GM12878 (cell line): ENCODE measurements at regions not wholly inside any gene's neighbourhood (a gene's known extent, or its start where the extent isn't known, plus 50 kb on each side); places are given as distances from the start of the nearest gene placed in this dataset.

ENCODE experiments used
- ATAC-seq: fragments of 200-7000 bp; cut with Tn5 transposase; 3 replicates; pipeline ENCODE4 v1.9.1; 2020; ENCODE audit warnings: mild to moderate bottlenecking, moderate library complexity
- BruUV-seq: library from RNA; stranded (reverse); fragments of 400-500 nt; replicated peaks from 2 replicates; lab custom pipeline; 2021; lab: Mats Ljungman, UMichigan
- CTCF ChIA-PET: fragments of 300-600 bp; sonication (Branson Sonifier 250); formaldehyde crosslinking; extraction: SDS; loops from one replicate; lab custom pipeline; 2021; ENCODE audit warnings: inconsistent platforms; lab: Yijun Ruan, JAX
- POLR2A ChIA-PET: fragments of 350-600 bp; formaldehyde crosslinking; extraction: SDS; loops from one replicate; lab custom pipeline; 2021; ENCODE audit warnings: inconsistent platforms; lab: Charles Lee
- RAD21 ChIA-PET: fragments of 300-600 bp; sonication (Branson Sonifier 250); formaldehyde crosslinking; loops from one replicate; lab custom pipeline; 2023; ENCODE audit warnings: antibody characterized with exemption; ENCODE audit not compliant: unreplicated experiment; lab: Charles Lee
- SMC1A ChIA-PET: fragments of 300-600 bp; sonication (Branson Sonifier 250); formaldehyde crosslinking; loops from one replicate; lab custom pipeline; 2023; ENCODE audit not compliant: unreplicated experiment, uncharacterized antibody; lab: Charles Lee
- DNase-seq: peaks from one replicate; pipeline ENCODE4 v3.0.0-alpha.2; 2011; ENCODE audit warnings: low read depth, low spot score
- FAIRE-seq: peaks from 3 replicates; lab custom pipeline; 2011; peaks lifted over from hg19 to GRCh38; lab: Jason Lieb, UNC
- H2AFZ ChIP-seq: 2 replicates; pipeline ENCODE4 v1.6.0; 2011; ENCODE audit warnings: low read depth, low read length, control low read depth; ENCODE audit not compliant: control insufficient read depth
- H3K27ac ChIP-seq: 2 replicates; pipeline ENCODE4 v1.5.1; 2011; ENCODE audit warnings: control low read depth; ENCODE audit not compliant: control insufficient read depth, insufficient read depth
- H3K27me3 ChIP-seq, 2 experiments: replicated peaks in 1 of 2; 2 replicates each; pipeline versions ENCODE4 v1.6.0 to v1.6.1; 2011; ENCODE audit warnings: low read length in 1 of 2; ENCODE audit not compliant: control insufficient read depth in 2 of 2, insufficient read depth in 2 of 2
- H3K36me3 ChIP-seq, 2 experiments: 2 replicates each; pipeline ENCODE4 v1.5.1; 2011; ENCODE audit warnings: low read length in 1 of 2; ENCODE audit not compliant: control insufficient read depth in 2 of 2, insufficient read depth in 2 of 2
- H3K4me1 ChIP-seq: 2 replicates; pipeline ENCODE4 v1.6.1; 2011; ENCODE audit warnings: mild to moderate bottlenecking, low read length, moderate library complexity, mixed read lengths; ENCODE audit not compliant: control insufficient read depth, insufficient read depth
- H3K4me2 ChIP-seq: 2 replicates; pipeline ENCODE4 v1.6.0; 2011; ENCODE audit warnings: control low read depth; ENCODE audit not compliant: control insufficient read depth, insufficient read depth
- H3K4me3 ChIP-seq: fragments of 200-600 bp; sonication (generic); 2 replicates; pipeline ENCODE4 v1.5.1; 2016
- H3K79me2 ChIP-seq: 2 replicates; pipeline ENCODE4 v1.6.0; 2011; ENCODE audit warnings: low read length; ENCODE audit not compliant: control insufficient read depth, insufficient read depth
- H3K9ac ChIP-seq: 2 replicates; pipeline ENCODE4 v1.8.0; 2011; ENCODE audit warnings: low read length, control low read depth, mixed read lengths; ENCODE audit not compliant: control insufficient read depth, insufficient read depth
- H3K9me3 ChIP-seq: replicated peaks from 3 replicates; pipeline ENCODE4 v1.5.1; 2011; ENCODE audit warnings: mild to moderate bottlenecking, low read length; ENCODE audit not compliant: control insufficient read depth, insufficient read depth
- H4K20me1 ChIP-seq: 2 replicates; pipeline ENCODE4 v1.6.0; 2011; ENCODE audit not compliant: control insufficient read depth, insufficient read depth
- BCL3 ChIP-seq: IDR thresholded peaks from 2 replicates; pipeline ENCODE4 v1.6.1; 2011; ENCODE audit warnings: borderline replicate concordance, low read depth, mild to moderate bottlenecking, moderate library complexity, low read length; ENCODE audit not compliant: insufficient read depth, poor library complexity, severe bottlenecking
- NR2C2 ChIP-seq: IDR thresholded peaks from 2 replicates; pipeline ENCODE4 v1.6.1; 2011; ENCODE audit warnings: borderline replicate concordance, low read depth; ENCODE audit not compliant: control insufficient read depth, insufficient read length
- PKNOX1 ChIP-seq: fragments of 450-650 bp; IDR thresholded peaks from 2 replicates; pipeline ENCODE4 v1.6.1; 2016; ENCODE audit warnings: mild to moderate bottlenecking
- SUPT20H ChIP-seq: IDR thresholded peaks from 2 replicates; pipeline ENCODE4 v1.6.1; 2011; ENCODE audit warnings: low read depth, mild to moderate bottlenecking, low read length, moderate library complexity, borderline replicate concordance; ENCODE audit not compliant: control insufficient read depth
- TCF12 ChIP-seq: IDR thresholded peaks from 2 replicates; pipeline ENCODE4 v1.6.1; 2011; ENCODE audit warnings: low read depth, mild to moderate bottlenecking, low read length
- WGBS: methylation state at CpG from one replicate; pipeline ENCODE4 v1.1.6; 2016; ENCODE audit warnings: low lambda C conversion rate; ENCODE audit not compliant: insufficient replicate concordance, insufficient coverage; ENCODE audit errors: missing lambda C conversion rate; 5-methylcytosine and 5-hydroxymethylcytosine counted together
- in situ Hi-C: fragments of 300-500 bp; cut with MboI; formaldehyde crosslinking; loops from 9 replicates; pipeline ENCODE4 v1.14.3; 2018; ENCODE audit warnings: mixed read lengths
- intact Hi-C: fragments of 100-400 bp; cut with micrococcal nuclease; formaldehyde crosslinking; loops from one replicate; pipeline ENCODE4 v1.14.2; 2022; ENCODE audit not compliant: unreplicated experiment

GRCh38 chr12:115421796-115422709 is 738.1 kb upstream of the TBX3 start:
- ChIA-PET CTCF (no interaction called here), SMC1A (interaction anchor here (1.3 to 1.4 kb wide), 2 partner anchors 10 to 12 kb away, joined by 3 read pairs; no protein-coding TSS in a partner anchor), POLR2A (interaction anchor here (0.6 kb wide), 1 partner anchor 10 kb away, joined by 4 read pairs; no protein-coding TSS in a partner anchor), RAD21 (no interaction called here)
- FAIRE-seq, result no peak
- Histone ChIP-seq H2AFZ (no peak overlapping the region), H3K4me3 (no peak overlapping the region), H4K20me1 (no peaks in the 10 kb centered on the region), H3K27me3 (no peaks in the 10 kb centered on the region), H3K27ac (no peak overlapping the region), H3K36me3 (no peaks in the 10 kb centered on the region), H3K9me3 (no peaks in the 10 kb centered on the region), H3K4me2 (no peak overlapping the region), H3K4me1 (no peaks in the 10 kb centered on the region), H3K79me2 (no peaks in the 10 kb centered on the region), H3K9ac (no peak overlapping the region)
- 14% methylated on average over 9 of the region's 9 CpGs for WGBS
- DNase-seq, result no peak
- TF ChIP-seq NR2C2, result no peak
- no peak for TF ChIP-seq SUPT20H
- TF ChIP-seq PKNOX1, result no peak
- TF ChIP-seq TCF12, result no peak
- TF ChIP-seq BCL3, result no peak
- intact Hi-C loops (no loop called here), in situ Hi-C loops (no loop called here)
- BruUV-seq, result no TSS peak
- ATAC-seq, result no peak
